H54 (cell line): ENCODE measurements at regions not wholly inside any gene's neighbourhood (a gene's known extent, or its start where the extent isn't known, plus 50 kb on each side); places are given as distances from the start of the nearest gene placed in this dataset.

Experiments
- DNase-seq: peaks from one replicate; pipeline ENCODE4 v3.0.0; 2011; ENCODE audit warnings: low spot score, mixed read lengths; ENCODE audit not compliant: insufficient read length
- FAIRE-seq: peaks from 3 replicates; lab custom pipeline; 2011; peaks lifted over from hg19 to GRCh38; lab: Jason Lieb, UNC
- POLR2A ChIP-seq: IDR thresholded peaks from 2 replicates; pipeline ENCODE4 v1.6.1; 2011; ENCODE audit warnings: low read depth, mild to moderate bottlenecking, low read length

- DNase-seq (no peak), FAIRE-seq (no peak)
- no peak for TF ChIP-seq POLR2A
Observed at GRCh38 chr20:22931653-22932608, 103.2 kb upstream of the SSTR4 start.

DNA sequence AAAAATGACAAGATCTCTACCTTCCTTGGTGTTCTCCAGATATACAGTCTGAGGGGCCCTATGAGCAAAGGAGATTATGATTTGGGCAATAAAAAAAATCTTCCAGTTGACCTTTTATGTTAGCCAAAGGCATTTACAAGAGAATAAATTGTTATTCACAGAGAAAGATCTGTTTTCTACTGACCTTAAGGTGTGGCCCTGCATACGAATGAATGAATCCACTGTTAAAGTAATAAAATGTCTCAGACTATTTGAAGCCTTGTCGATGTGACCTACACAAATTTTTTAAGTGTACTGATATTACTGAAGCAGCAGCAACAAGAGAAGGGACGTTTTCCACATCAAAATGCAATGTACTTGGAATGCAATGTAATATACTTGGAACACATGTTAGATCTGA is 95.9 kb upstream of the SSTR4 start:
- no peak for TF ChIP-seq POLR2A
- no peak for DNase-seq
- no peak for FAIRE-seq

- FAIRE-seq (no peak), DNase-seq (no peak)
- TF ChIP-seq POLR2A, result no peak
Observed at GRCh38 chr20:22940350-22940749, 94.8 kb upstream of the SSTR4 start.

DNA sequence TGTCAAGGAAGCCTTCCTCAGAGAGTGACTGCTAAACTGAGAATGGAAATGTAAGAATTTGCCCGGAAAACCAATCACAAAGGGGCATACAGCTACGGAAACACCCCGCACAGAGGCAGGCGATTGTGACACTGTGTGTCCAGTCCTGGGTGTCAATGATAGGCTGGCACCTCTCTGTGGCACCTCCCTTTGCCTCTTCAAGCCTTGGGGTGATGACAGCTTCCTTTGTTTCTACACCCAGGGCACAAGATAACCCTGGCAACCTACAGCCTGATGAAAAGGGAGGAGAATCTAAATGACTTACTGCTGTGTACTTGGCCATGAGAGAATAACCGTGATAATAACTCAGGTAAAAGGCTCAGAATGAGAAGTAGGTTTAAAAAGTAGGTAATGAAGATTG is 93.6 kb upstream of the SSTR4 start:
- no peak for DNase-seq
- FAIRE-seq, result no peak
- TF ChIP-seq POLR2A, result no peak

DNA sequence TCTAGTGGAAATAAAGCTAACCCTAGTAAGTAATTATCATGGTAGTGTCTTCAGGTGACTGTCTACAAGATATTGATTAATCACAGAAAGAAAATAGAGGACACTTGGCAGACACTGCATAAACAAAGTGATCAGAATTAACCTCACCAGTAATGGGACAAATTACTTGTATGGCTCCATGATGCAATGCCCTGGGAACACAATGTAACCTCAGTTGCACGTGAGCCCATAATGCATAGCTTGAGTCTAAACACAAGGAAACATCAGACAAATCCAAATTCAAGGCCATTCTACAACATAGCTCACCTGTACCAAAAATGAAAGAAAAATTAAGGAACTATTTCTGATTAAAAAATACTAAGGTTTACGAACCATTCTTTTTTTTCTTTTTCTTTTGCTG is 92.4 kb upstream of the SSTR4 start:
- no peak for TF ChIP-seq POLR2A
- FAIRE-seq, result no peak
- no peak for DNase-seq

GRCh38 chr20:22944062-22944461 is 91.0 kb upstream of the SSTR4 start:
- DNase-seq, result no peak
- TF ChIP-seq POLR2A, result no peak
- no peak for FAIRE-seq

- FAIRE-seq, result no peak
- DNase-seq, result no peak
- TF ChIP-seq POLR2A, result no peak
Observed at GRCh38 chr20:22944936-22945335, 90.2 kb upstream of the SSTR4 start.

GRCh38 chr20:22946596-22946995 is 88.5 kb upstream of the SSTR4 start:
- no peak for DNase-seq
- no peak for FAIRE-seq

DNA sequence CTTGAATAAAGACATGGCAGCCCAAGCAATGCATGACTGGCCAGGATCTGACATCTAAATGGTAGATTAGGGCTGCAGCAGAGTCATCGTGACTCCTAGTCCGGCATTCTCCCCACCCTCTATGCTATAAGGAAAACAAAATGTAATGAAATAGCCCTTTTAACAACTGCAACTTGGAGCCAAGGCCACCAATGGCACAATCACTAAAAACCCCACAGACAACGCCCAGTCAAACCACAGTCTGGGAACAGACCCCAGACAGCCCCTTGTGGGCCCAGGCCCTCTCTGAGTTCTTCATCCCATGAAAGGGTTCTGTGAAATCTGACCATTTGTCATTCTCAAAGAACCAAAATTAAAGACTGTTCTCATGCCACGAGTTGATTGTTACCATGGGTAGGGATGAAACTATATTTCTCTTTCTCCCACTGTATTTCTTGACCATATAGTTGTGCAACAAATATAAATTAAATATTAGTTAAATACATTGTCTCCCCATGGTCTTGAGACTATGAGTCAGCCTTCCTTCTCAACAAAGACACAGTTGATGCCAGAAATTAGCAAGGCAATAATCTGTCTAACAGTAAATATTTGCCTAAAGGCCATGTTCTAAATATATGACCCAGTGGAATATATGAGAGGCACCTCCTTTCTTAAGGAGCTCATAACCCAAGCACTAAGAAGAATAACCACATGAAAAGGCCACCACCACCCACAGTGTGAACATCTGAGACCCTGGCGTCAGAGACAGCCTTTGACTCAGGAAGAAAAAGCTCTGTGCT is 85.6 kb upstream of the SSTR4 start:
- DNase-seq, result no peak
- no peak for TF ChIP-seq POLR2A
- FAIRE-seq, result no peak

More at GRCh38 chr20:22946596-22946995, 88.5 kb upstream of the SSTR4 start:
- TF ChIP-seq POLR2A, result no peak

DNA sequence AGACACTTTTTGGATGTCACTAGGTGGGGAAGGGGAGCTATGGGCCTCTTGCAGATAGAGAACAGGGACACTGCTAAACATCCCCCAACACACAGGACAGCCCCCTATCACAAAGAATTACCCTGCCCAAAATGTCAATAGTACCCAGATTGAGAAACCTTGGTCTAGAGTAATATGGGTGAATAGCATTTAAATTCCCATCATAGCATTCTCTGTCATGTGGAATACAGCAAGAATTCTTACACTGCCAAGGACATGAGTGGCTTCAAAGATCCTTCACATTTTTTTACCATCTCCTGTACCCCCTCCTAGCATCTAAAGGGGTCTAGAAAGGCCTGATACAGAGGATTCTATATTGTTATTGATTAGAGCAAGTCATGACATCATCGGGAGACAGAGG is 83.1 kb upstream of the SSTR4 start:
- no peak for FAIRE-seq
- no peak for TF ChIP-seq POLR2A
- DNase-seq, result no peak

- DNase-seq (no peak), FAIRE-seq (no peak)
- no peak for TF ChIP-seq POLR2A
Observed at GRCh38 chr20:22954661-22955060, 80.5 kb upstream of the SSTR4 start.

DNA sequence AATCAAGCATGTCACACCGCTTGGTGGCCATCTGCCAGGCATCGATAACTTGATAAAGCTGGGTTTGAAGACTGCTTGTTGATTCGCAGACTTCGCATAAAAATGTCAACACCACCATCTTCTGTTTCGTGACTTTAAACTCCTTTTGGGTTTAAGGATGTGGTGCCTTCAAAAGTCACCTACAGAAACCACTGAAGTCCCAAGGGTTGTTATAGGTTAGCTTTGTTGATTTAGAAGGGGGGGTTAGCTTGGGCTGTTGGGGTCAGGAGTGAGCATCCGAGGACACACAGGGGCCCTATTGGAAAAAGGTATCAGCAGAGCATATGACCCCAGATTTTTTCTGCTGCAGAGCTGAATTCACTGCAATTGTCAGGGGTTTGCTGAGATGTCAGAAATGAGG is 76.7 kb upstream of the SSTR4 start:
- DNase-seq, result no peak
- no peak for FAIRE-seq
- TF ChIP-seq POLR2A, result no peak

DNA sequence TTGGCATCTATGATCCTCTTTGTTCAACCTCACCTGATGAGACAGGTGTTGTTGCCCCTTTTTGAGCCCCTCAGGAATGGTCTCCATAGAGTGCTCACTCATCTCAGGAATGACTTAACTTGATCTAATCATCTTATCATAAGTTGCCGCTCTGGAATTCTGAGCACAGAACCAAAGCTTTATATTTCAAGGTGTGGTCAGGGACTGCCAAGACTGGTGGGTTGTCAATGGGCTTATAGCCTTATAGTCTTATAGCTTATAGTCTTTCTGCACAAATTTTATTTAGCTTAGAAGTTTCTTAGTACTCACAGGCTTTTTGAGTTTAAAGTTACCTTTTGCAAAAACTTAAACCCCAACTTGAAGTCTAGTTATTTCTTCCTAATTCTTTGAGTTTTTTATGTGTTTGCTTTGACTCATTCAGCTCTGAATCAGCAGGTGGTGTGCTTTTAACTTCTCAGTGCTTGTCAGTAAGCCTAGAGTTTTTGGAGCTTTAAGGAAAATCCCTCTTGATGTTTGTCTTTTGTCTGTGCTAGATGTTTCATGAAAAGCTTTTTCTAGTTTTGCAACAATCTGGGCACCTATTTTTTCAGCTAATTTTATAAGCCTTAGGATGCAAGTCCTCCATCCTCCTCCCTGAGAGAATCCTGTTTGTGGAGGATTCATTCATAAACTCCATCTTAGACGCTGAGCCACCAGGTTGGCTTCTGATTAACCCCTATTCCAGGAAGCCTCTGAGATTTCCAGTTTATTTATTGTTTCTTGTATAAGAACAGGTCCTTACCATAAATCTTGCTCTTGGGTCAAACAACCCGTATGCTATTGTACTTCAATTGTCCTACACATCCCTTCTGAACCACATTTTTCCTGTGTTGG is 72.3 kb upstream of the SSTR4 start:
- no peak for DNase-seq
- no peak for FAIRE-seq
- no peak for TF ChIP-seq POLR2A
